ENCODE measurements at regions not wholly inside any gene's neighbourhood (a gene's known extent, or its start where the extent isn't known, plus 50 kb on each side); places are given as distances from the start of the nearest gene placed in this dataset.

GRCh38 chr18:22604390-22604985 is 186.8 kb upstream of the CTAGE1 start:
- TF ChIP-seq, protein P1, sequence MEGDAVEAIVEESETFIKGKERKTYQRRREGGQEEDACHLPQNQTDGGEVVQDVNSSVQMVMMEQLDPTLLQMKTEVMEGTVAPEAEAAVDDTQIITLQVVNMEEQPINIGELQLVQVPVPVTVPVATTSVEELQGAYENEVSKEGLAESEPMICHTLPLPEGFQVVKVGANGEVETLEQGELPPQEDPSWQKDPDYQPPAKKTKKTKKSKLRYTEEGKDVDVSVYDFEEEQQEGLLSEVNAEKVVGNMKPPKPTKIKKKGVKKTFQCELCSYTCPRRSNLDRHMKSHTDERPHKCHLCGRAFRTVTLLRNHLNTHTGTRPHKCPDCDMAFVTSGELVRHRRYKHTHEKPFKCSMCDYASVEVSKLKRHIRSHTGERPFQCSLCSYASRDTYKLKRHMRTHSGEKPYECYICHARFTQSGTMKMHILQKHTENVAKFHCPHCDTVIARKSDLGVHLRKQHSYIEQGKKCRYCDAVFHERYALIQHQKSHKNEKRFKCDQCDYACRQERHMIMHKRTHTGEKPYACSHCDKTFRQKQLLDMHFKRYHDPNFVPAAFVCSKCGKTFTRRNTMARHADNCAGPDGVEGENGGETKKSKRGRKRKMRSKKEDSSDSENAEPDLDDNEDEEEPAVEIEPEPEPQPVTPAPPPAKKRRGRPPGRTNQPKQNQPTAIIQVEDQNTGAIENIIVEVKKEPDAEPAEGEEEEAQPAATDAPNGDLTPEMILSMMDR (IDR thresholded peaks at IDR 0.05 in 2 of 3, conservative IDR thresholded peaks at IDR 0.05 in 1 of 3; ENCODE audit: borderline replicate concordance in 1 of 3, insufficient read depth in 1 of 3, low read depth in 2 of 3, low read length in 2 of 3) = no peak
- no peak for TF ChIP-seq SIN3A (IDR thresholded peaks at IDR 0.05; ENCODE audit: low read depth)
- no peak for TF ChIP-seq YY1 (IDR thresholded peaks at IDR 0.05; ENCODE audit: extremely low read depth, insufficient replicate concordance, low read depth, low read length)
- no peak for TF ChIP-seq JUND (IDR thresholded peaks at IDR 0.05)

Data from HCT116 (cell line).